ENCODE measurements at regions not wholly inside any gene's neighbourhood (a gene's known extent, or its start where the extent isn't known, plus 50 kb on each side); places are given as distances from the start of the nearest gene placed in this dataset.

DNA sequence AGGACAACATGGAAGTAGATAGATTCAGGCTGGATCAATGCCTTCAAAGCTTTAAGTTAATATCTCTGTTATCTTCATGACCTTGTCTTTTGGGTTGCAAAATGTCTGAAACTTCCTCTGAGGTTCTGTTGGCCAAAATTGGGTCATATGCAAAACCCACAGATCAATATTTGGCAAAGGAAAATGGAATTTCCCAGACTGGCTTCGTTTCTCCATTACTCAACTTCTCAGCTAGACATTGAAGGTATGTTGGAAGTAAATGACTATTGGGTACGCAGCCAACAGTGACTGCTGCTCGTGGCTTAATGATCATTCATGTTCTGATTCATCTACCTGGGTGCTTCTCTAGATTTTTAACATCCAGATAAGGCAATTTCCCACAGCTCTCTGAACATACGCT lies 675.4 kb upstream of the SGO1 start:
- Histone ChIP-seq H3K4ac (ENCODE audit: low read depth, low read length) (no peak overlapping the region), H4K91ac (ENCODE audit: insufficient read length, low read depth, low read length) (no peak overlapping the region), H3K27ac (ENCODE audit: insufficient read length, low read depth, low read length) (no peak overlapping the region), H2AFZ (ENCODE audit: low read length) (no peak overlapping the region), H3K4me1 (ENCODE audit: insufficient read depth, low read length) (peaks cover 5% of the 10 kb centered on the region; the same call in 1 of the 2 replicates), H2BK15ac (ENCODE audit: low read depth, low read length) (no peak overlapping the region), H3K4me2 (ENCODE audit: insufficient read depth, insufficient read length, low read length) (no peak overlapping the region), H3K23ac (ENCODE audit: insufficient read length, low read depth, low read length) (no peak overlapping the region), H3K23me2 (ENCODE audit: insufficient read length, low read depth, low read length, poor library complexity, severe bottlenecking) (no peaks in the 10 kb centered on the region), H3K79me2 (ENCODE audit: insufficient read depth, low read length) (no peaks in the 10 kb centered on the region), H3T11ph (ENCODE audit: low read length) (no peak overlapping the region), H2BK120ac (ENCODE audit: low read depth, low read length, poor library complexity, severe bottlenecking) (no peak overlapping the region), H3K18ac (ENCODE audit: insufficient read length, low read depth, low read length) (no peak overlapping the region), H4K8ac (replicated peaks; ENCODE audit: insufficient read length, low read depth, low read length) (no peak overlapping the region), H4K20me1 (ENCODE audit: control insufficient read depth, insufficient read depth, insufficient read length) (no peaks in the 10 kb centered on the region), H3K56ac (ENCODE audit: insufficient read length, low read depth, low read length) (no peak overlapping the region), H4K5ac (ENCODE audit: insufficient read length, low read depth, low read length) (no peak overlapping the region), H2BK20ac (ENCODE audit: low read depth, low read length, poor library complexity, severe bottlenecking) (no peak overlapping the region), H2BK12ac (ENCODE audit: insufficient read length, low read depth, low read length) (no peak overlapping the region), H3K79me1 (ENCODE audit: insufficient read depth, low read depth, low read length, poor library complexity, severe bottlenecking) (no peaks in the 10 kb centered on the region), H2BK5ac (ENCODE audit: insufficient read length, low read length) (no peak overlapping the region), H3K27me3 (ENCODE audit: insufficient read depth, low read length) (no peaks in the 10 kb centered on the region), H3K9me3 (ENCODE audit: control insufficient read depth, low read depth, low read length) (no peaks in the 10 kb centered on the region), H2AK5ac (ENCODE audit: insufficient read length, low read length) (no peak overlapping the region), H3K9ac (ENCODE audit: extremely low read depth, insufficient read length, low read length) (no peak overlapping the region), H3K14ac (ENCODE audit: insufficient read depth, low read length) (no peak overlapping the region)
- Mint-ChIP-seq H3K4me3 (no peak overlapping the region), H3K27me3 (ENCODE audit: low read depth) (peaks cover 2% of the 10 kb centered on the region; the same call in 1 of the 2 replicates), H3K4me1 (peaks cover 28 to 31% of the 10 kb centered on the region in 2 experiments), H3K27ac (no peak overlapping the region), H3K9me3 (peaks cover 32 to 37% of the 10 kb centered on the region in 2 experiments), H3K36me3 (ENCODE audit: insufficient read depth in 1 of 3, low read depth in 3 of 3) (peaks cover 12 to 45% (median 24%) of the 10 kb centered on the region in 3 experiments)
- WGBS (ENCODE audit: extremely low coverage, insufficient read length, low lambda C conversion rate), result no CpG with 5 or more reads among the region's 4 CpGs
- no peak for DNase-seq
- TF ChIP-seq, protein P1, sequence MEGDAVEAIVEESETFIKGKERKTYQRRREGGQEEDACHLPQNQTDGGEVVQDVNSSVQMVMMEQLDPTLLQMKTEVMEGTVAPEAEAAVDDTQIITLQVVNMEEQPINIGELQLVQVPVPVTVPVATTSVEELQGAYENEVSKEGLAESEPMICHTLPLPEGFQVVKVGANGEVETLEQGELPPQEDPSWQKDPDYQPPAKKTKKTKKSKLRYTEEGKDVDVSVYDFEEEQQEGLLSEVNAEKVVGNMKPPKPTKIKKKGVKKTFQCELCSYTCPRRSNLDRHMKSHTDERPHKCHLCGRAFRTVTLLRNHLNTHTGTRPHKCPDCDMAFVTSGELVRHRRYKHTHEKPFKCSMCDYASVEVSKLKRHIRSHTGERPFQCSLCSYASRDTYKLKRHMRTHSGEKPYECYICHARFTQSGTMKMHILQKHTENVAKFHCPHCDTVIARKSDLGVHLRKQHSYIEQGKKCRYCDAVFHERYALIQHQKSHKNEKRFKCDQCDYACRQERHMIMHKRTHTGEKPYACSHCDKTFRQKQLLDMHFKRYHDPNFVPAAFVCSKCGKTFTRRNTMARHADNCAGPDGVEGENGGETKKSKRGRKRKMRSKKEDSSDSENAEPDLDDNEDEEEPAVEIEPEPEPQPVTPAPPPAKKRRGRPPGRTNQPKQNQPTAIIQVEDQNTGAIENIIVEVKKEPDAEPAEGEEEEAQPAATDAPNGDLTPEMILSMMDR (conservative IDR thresholded peaks at IDR 0.05), result no peak

Measured in H9 (cell line).